ENCODE measurements at regions not wholly inside any gene's neighbourhood (a gene's known extent, or its start where the extent isn't known, plus 50 kb on each side); places are given as distances from the start of the nearest gene placed in this dataset.

- Histone ChIP-seq H3K4me3 (no peak overlapping the region), H3K9me3 (peaks cover 0 to 22% (median 0%) of the 10 kb centered on the region in 4 donors), H3K27ac (no peak overlapping the region), H3K36me3 (no peaks in the 10 kb centered on the region), H3K27me3 (no peaks in the 10 kb centered on the region), H3K4me1 (no peaks in the 10 kb centered on the region)
- 68 to 76% methylated on average over 2 of the region's 2 CpGs for WGBS, 2 donors
- DNase-seq (ENCODE audit: low spot score in 2 of 2), result no peak
- TF ChIP-seq EP300 (IDR thresholded peaks at IDR 0.05) (no peak), POLR2A (IDR thresholded peaks at IDR 0.05) (no peak), CTCF (IDR thresholded peaks at IDR 0.05) (no peak)
Measured at GRCh38 chr4:167955006-167955405, 137.3 kb upstream of the ANXA10 start.

- TF ChIP-seq EP300 (IDR thresholded peaks at IDR 0.05) (no peak), POLR2A (IDR thresholded peaks at IDR 0.05) (no peak), CTCF (IDR thresholded peaks at IDR 0.05) (no peak)
- Histone ChIP-seq H3K9me3 (peaks cover 0 to 18% (median 0%) of the 10 kb centered on the region in 4 donors), H3K36me3 (no peaks in the 10 kb centered on the region), H3K27ac (no peak overlapping the region), H3K4me3 (no peak overlapping the region), H3K27me3 (no peaks in the 10 kb centered on the region), H3K4me1 (no peaks in the 10 kb centered on the region)
- no peak for DNase-seq (ENCODE audit: low spot score in 2 of 2)
Measured at GRCh38 chr4:167956676-167957075, 135.7 kb upstream of the ANXA10 start.

- Histone ChIP-seq H3K9me3 (no peaks in the 10 kb centered on the region), H3K36me3 (no peaks in the 10 kb centered on the region), H3K27me3 (no peaks in the 10 kb centered on the region), H3K27ac (no peak overlapping the region), H3K4me1 (no peaks in the 10 kb centered on the region), H3K4me3 (no peak overlapping the region)
- TF ChIP-seq EP300 (IDR thresholded peaks at IDR 0.05), result no peak
- TF ChIP-seq POLR2A (IDR thresholded peaks at IDR 0.05), result no peak
- TF ChIP-seq CTCF (IDR thresholded peaks at IDR 0.05), result no peak
- 81 to 85% methylated on average over 2 of the region's 2 CpGs for WGBS, 2 donors
- DNase-seq (ENCODE audit: low spot score in 2 of 2), result no peak
Measured at GRCh38 chr4:167964766-167965373, 127.5 kb upstream of the ANXA10 start.

- Histone ChIP-seq H3K36me3 (no peaks in the 10 kb centered on the region), H3K27ac (no peak overlapping the region), H3K4me3 (no peak overlapping the region), H3K4me1 (no peaks in the 10 kb centered on the region), H3K9me3 (no peaks in the 10 kb centered on the region), H3K27me3 (no peaks in the 10 kb centered on the region)
- no peak for DNase-seq (ENCODE audit: low spot score in 2 of 2)
- WGBS, 2 donors, result 59 to 62% methylated on average over 2 of the region's 2 CpGs
- TF ChIP-seq CTCF (IDR thresholded peaks at IDR 0.05) (no peak), POLR2A (IDR thresholded peaks at IDR 0.05) (no peak), EP300 (IDR thresholded peaks at IDR 0.05) (no peak)
Measured at GRCh38 chr4:167966143-167966542, 126.2 kb upstream of the ANXA10 start.

- Histone ChIP-seq H3K27ac (no peak overlapping the region), H3K4me3 (no peak overlapping the region), H3K4me1 (no peaks in the 10 kb centered on the region), H3K9me3 (peaks cover 0 to 34% (median 1%) of the 10 kb centered on the region in 4 donors), H3K27me3 (no peaks in the 10 kb centered on the region), H3K36me3 (no peaks in the 10 kb centered on the region)
- TF ChIP-seq POLR2A (IDR thresholded peaks at IDR 0.05) (no peak), EP300 (IDR thresholded peaks at IDR 0.05) (no peak), CTCF (IDR thresholded peaks at IDR 0.05) (no peak)
- no peak for DNase-seq (ENCODE audit: low spot score in 2 of 2)
Measured at GRCh38 chr4:167973513-167973912, 118.8 kb upstream of the ANXA10 start.
